NOMO-1 treated with DMSO at 0.1 percent for 48 hours (cell line): ENCODE measurements at regions not wholly inside any gene's neighbourhood (a gene's known extent, or its start where the extent isn't known, plus 50 kb on each side); places are given as distances from the start of the nearest gene placed in this dataset.
"Not testable (repeated sequence)": the region's sequence is repeated elsewhere in the genome, so short reads cannot be mapped to it uniquely, and the experiment has no call there.

Experiments used
- DNase-seq: peaks from one replicate; lab custom pipeline; 2025; ENCODE audit not compliant: unreplicated experiment; lab: John Stamatoyannopoulos, UW

DNA sequence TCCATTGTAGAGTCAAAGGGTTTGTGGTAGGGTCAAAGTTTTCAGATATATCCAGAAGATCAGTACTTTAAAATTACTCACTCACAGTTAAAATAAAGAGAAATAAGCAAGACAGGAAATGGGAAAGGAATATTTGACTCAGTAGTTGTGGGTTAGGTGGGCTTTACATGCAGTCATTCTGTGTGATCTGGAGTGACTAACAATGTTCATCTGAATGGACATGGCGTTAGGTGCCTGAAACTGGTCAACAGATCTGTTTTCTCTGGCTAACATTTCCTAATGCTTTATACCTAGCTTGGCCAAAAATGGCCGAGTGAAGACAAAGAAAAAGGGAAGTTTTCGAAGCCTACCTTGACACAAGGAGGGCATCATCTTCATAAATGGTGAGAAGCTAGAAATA lies 133.4 kb upstream of the SATB1 start:
- DNase-seq = no peak

DNA sequence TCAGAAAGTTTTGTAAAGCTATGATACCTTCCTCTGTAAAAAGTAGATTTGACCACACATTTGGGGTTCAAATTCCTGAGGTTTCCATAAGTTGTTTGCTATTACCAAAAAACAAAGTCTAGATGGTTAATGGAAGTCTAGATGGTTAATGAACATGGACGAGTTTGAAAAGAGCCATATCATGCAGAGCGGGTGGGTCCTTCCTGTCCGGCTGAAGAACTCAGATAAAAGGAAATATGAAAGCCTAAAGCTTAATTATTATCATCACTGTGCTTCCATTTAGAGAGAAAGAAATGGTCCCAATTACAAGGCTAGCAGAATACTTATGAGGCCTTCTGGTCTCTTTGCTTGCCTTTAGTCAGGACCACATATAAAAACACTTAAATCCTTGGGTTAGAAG lies 132.1 kb upstream of the SATB1 start:
- DNase-seq = no peak

DNA sequence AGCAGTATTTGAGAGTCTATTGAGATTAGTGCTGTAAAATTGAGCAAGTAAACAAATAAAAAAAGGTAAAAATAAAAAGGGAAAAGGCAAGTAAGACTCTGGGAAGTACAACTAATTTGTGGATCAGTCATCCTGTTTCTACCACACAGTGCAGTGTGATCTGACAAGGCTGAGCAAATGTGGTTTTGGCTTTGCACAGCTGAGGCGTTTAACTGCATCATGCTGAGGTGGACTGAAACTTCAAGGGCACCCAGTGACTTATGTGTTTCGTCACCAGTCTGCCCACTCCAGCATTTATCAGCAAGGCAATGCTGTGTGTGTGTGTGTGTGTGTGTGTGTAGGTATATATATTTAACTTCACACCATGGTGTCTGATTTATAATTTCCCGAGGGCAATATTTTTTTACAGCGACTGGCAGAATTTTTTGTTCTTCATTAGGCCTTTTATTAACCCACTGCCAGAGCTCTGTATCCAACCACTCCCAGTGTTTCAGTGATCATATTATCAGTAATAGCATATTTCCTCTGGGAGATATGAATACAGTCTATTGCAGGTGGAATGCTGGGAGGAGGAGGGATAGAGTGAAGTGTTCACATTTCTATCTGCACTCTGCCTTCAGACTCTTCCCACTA lies 131.5 kb upstream of the SATB1 start:
- peak; percentile 4 for DNase-seq

DNA sequence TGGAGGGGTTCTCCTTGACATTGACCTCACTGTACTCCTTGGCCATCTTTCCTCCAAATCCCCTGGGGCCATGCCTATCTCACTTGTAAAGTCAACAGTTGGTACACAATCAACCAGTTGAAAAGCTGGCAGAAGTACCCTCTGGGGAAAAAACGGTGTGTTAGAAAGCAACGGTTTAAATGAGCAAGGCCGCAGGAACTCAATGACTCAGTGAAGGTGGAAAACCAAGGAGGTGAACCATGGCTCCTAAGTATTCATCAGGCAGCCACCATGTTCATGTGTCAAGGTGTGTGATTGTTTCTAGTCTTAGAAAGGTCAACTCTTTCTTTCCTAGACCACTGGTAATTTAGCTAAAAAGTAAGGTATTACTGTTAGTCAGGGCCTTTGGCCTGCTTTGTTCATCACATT lies 130.9 kb upstream of the SATB1 start:
- no peak for DNase-seq

DNA sequence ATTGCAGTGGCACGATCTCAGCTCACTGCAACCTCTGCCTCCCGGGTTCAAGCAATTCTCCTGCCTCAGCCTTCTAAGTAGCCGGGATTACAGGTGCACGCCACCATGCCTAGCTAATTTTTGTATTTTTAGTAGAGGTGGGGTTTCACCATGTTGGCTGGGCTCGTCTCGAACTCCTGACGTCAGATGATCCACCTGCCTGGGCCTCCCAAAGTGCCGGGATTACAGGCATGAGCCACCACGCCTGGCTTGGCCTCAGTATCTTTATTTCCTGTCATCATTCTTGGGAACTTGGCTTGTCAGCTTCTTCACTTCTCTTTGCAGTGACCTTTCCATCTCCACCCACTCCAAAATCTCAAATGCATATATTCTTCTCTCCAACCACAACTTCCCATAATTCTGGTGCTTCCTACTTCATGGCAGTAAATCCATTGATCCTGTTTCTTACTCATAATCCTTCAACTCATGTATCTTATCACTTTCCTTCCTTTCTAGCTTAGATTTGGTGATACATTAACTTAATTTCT lies 127.5 kb upstream of the SATB1 start:
- DNase-seq = not testable (repeated sequence)

DNA sequence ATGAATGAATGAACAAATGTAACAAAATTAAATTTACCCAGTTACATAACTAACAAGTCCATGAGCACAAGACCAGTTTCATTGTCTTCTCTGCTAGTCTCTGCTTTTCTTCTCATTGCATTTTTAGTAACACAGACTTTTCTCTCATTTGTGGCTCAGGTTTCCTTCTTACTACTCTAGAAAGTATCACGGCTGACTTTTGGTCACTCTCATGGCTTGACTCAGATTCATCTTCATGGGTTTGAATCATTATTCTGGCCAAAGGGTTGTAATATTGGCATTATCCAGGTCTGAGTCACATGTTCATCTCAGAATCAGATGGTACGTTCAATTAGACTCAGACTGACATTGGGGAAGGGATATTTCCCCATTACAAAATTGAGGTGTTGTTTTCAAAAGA lies 121.5 kb upstream of the SATB1 start:
- no peak for DNase-seq

DNA sequence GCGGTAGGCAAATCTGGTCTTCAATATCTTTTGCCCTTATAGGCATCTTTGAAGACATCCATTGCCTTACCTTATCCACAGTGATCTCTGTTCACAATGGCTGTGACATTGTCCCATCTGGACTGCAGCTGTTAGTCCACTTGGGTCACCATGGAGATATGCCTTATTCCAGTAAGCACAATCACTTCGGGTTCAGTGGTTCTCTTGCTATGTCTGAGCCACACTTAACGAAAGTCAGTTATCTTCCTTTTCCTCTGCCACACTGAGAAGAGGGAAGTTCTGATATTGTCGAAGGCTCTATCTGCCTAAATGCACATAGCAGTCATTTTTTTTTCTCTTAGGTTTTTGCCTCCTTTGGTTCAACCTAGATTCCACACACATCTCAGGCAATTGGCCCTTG lies 119.0 kb upstream of the SATB1 start:
- DNase-seq = peak; percentile 24

DNA sequence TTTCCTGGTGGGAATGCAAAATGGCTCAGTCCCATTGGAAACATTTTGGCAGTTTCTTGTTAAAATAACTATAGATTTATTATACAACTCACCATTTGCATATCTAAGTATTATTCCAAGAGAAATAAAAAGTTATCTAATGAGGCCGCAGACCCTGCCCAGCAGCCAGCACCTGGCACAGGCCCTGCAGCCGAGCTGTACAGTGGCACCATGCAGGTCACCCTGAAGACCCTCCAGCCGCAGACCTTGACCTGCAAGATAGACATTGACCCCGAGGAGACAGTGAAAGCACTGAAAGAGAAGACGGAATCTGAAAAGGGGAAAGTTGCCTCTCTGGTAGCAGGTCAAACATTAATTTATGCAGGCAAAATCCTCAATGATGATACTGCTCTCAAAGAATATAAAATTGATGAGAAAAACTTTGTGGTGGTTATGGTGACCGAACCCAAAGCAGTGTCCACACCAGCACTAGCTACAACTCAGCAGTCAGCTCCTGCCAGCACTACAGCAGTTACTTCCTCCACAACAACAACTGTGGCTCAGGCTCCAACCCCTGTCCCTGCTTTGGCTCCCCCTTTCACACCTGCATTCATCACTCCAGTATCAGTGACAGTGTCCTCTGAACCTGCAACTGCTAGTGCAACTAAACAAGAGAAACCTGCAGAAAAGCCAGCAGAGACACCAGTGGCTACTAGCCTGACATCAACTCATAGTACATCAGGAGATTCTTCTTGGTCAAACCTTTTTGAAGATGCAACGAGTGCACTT lies 113.5 kb upstream of the SATB1 start:
- no peak for DNase-seq

DNA sequence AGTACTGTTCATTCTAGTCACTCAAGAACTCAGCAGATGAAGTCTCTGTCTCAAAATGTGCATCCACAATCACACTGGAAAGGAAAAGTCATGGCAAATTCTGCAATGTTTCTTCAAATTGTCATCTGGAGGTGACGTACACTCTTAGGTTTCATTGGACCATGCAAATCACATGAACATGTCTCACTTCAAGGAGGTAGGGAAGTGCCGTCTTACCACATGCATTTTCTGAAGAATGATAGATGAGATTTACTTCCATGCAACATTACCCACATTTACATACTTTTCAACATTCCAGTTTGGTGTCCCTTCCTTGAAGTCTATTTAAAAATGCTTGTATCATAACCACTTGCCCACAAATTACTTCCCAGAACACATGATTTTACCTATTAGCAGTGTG lies 107.9 kb upstream of the SATB1 start:
- no peak for DNase-seq

DNA sequence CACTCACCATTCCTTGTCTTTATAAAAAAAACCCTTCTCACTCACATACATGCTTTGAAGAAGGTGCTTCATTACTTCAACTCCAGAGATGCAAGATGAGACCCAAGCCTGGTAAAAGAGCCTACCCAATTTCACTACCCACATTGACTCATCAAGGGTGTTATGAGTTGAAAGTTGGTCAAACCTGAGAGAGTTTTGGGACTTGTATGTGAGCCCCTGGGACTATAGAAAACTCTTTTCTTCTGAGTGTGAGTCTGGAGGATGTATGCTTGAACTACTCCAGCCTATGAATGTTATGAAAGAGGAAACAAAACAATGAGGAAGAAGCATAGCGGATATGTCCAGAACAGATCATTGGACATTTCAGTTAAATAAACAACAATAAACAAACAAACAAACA lies 106.5 kb upstream of the SATB1 start:
- DNase-seq = no peak

DNA sequence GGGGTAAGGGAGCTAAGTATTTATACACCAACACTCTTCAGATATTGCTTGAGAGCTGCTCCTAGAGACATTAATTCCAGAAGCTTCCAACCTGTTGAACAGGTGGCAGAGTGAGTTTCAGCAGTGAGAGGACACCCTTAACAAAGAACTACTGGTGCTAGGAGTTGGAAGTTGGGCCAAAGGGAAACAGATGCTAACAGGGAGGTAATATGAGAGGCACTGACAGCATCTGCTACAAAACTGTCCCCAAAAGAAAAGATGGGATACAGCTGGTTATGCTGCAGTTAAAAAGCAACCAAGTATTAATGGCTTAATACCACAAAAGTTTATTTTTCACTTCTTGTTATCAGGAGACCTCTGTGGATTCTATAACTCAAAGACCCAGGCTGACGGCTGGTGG lies 104.5 kb upstream of the SATB1 start:
- DNase-seq = no peak

DNA sequence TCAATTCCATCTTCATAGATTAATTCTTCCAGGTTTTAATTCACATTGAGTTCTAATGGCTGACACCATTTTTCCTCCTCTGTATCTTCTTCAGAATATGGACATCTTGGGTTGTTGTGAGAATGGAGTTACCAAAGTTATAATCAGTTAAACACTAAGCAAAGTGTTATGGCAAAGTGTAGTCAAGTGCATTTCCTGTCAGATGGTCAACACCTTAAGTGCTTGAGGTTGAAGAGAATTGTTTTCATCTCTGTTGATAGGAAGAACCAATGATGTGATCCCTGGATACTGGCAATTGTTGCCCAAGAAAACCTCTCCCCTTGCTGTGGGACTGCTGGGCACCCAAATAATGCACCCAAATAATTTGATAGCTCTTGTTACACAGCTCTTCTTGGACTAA lies 102.6 kb upstream of the SATB1 start:
- no peak for DNase-seq

DNA sequence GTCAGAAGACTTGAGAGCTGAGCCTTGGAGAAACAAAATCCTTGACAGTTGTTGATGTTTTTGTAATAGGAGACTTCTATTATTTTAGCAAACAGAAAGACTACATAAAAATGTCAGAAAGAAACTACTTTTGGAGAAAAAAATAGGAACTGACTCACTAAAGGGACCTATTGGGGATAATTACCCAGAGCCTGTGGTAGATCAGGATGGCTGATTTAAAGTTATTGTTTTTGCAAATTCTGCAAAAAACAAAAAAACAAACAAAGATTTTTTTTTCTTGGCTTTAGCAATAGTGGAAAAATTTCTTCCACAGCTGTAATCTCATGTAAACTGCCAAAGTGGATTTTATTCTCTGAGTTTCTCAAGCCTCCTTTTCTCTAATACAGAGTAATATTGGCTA lies 101.5 kb upstream of the SATB1 start:
- DNase-seq = peak; percentile 18

DNA sequence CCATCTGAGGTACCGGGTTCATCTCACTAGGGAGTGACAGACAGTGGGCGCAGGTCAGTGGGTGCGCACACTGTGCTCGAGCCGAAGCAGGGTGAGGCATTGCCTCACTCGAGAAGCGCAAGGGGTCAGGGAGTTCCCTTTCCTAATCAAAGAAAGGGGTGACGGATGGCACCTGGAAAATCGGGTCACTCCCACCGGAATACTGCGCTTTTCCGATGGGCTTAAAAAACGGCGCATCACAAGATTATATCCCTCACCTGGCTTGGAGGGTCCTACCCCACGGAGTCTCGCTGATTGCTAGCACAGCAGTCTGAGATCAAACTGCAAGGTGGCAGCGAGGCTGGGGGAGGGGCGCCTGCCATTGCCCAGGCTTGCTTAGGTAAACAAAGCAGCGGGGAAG lies 91.0 kb upstream of the SATB1 start:
- DNase-seq = not testable (repeated sequence)

DNA sequence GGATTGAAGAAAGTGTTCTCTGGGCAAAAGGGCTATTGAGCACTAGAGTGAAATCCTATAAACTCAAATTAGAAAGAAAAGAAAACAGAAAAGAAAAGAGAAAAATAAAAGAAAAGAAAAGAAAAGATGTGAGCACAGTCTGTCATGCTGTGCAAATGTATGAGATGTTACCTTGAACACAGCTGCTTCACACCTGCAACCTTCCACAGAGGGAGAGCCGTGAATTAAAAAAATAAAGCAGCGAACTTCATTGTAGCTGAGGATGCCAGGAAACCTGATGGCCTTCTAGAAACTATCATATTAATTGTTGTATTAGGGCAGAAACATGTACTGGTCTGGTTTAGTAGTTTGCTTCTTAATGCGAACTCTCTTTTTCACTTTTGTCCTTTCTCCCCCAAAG lies 88.0 kb upstream of the SATB1 start:
- no peak for DNase-seq

DNA sequence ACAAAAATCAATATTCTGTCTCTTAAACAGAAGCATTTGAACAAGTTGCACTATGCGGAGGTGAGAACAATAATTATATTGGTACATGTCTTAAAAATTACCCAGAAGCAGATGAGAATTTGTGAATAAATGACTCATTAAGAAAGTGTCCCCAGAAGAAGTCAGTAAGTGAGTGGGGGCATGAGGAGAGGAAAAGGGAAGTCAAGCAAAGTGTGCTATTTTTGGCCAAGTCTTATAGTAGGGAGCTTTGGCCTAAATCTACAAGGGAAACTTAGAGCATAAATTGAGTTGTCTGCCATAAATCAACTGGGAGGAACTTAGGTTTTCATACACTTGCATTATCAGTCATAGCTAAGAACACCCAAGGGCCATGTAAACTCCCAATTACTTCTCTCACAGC lies 86.9 kb upstream of the SATB1 start:
- DNase-seq = peak; percentile 99

DNA sequence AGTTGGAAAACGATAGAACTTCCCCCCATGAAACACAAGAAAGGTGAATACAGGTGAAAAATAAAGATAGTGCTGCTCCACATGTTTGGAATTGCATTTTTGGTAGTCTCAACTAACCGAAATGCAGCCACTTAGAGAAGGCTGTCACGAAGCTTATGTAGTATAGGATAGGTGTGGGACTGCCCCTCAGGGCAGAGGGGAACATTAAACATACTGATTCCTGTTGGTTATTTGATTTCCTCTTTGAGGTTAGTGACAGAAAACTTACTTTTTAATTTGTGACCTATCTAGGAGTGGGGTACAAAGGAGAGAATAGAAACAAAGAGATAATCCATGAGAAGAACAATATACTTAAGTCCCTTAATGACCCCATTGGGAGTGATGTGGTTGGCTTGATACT lies 85.8 kb upstream of the SATB1 start:
- DNase-seq = no peak

DNA sequence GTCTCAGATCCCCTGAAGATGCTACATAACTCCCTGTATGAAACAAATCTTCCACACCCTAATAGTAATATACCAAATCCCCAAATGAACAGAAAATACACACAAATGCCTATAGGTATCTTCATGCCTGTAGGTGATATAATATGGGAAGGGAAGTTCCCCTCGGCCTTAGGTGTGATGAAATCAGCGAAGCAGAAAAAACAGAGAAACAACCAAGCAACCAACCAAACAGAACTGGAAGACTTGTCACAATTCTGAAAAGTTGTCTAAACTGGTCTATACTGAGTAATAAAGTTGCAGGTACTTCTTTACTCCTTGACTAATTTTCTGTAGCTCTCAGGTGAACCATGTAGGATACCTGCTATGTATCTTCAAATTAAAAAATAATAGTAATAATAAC lies 82.2 kb upstream of the SATB1 start:
- DNase-seq = peak; percentile 27

DNA sequence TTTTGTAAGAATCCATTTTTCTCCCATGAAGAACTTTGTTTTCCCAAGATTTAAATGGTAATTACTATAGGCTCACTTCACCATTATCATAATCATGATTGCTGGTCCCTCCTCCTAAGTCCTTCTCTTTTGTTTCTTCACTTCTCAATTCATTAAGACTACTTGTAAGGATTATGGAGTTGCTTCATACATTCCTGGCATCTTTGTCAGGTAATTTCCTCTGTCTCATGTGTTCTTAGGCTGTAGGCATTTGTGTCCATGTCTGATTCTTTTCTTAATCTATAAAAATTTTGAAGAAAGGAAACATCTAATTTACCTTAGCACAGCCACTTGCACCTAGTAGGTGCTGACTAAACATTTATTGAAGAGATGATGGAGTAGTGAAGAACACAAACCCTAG lies 79.9 kb upstream of the SATB1 start:
- no peak for DNase-seq

DNA sequence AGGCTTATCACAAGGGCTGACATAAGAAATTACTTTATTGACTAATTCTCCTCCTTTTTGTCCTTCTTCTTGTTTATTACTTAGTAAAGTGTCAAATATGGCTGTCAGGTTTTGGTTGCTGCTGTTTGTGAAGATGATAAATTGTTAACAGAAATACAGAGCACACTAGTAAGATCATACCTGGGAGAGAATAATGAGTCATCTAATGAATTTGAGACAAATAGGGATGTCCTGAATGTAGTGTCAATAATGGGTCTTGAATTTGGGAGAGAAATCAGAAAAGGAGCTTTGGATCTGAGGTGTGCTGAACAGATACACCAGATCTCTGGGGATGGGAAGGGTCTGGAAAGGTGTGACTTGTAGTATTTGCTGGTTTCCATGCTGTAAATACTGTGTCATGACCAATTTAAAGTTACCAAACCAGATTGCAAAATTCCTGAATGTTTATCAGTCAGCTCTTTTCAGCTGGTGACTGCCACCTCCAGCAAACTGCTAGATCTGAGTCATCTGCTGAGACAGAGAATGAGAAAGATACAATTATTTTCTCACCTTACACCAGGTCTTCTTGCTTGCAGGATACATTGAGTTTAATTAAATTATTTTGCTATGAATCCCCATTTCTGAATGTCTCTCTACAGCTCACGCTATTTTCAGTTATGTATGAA lies 76.7 kb upstream of the SATB1 start:
- peak; percentile 61 for DNase-seq

DNA sequence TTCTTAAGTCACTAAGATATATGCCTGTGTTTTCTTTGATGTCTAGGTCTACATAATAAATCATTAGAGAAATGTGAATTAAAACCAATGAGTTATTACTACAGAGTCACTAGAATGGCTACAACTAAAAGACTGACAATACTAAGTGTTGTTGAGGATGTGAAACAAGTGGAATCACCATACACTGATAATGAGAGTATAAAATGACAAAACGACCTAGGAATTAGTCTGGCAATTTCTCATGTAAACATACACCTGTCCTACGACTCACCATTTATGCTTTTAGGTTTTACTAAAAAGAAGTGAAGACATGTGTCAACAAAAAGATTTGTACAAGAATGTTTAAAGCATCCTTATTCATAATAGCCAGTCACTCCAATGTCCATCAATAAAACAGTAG lies 75.2 kb upstream of the SATB1 start:
- DNase-seq = no peak

DNA sequence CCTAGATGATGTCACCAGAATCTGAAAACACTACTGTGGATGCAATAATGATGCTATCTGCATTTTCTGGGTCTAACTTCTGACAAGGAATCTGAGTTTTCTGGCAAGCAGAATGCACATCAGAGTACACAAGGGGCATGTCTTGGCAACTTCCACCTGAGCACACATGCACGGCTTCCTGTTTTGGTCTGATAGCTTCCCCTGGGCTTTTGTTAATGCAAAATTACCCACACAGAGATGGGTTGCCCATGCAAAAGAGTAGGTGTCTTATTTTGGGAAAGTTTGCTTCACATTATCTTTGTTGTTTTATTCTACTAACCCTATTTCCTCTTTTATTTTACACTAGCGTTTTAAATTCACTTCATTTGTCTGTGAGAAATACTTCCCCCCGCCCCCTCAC lies 74.2 kb upstream of the SATB1 start:
- peak; percentile 15 for DNase-seq
